ENCODE measurements at regions not wholly inside any gene's neighbourhood (a gene's known extent, or its start where the extent isn't known, plus 50 kb on each side); places are given as distances from the start of the nearest gene placed in this dataset.

- no peak overlapping the region for H3K27ac ChIP-seq (replicated peaks)
- TF ChIP-seq, protein P1, sequence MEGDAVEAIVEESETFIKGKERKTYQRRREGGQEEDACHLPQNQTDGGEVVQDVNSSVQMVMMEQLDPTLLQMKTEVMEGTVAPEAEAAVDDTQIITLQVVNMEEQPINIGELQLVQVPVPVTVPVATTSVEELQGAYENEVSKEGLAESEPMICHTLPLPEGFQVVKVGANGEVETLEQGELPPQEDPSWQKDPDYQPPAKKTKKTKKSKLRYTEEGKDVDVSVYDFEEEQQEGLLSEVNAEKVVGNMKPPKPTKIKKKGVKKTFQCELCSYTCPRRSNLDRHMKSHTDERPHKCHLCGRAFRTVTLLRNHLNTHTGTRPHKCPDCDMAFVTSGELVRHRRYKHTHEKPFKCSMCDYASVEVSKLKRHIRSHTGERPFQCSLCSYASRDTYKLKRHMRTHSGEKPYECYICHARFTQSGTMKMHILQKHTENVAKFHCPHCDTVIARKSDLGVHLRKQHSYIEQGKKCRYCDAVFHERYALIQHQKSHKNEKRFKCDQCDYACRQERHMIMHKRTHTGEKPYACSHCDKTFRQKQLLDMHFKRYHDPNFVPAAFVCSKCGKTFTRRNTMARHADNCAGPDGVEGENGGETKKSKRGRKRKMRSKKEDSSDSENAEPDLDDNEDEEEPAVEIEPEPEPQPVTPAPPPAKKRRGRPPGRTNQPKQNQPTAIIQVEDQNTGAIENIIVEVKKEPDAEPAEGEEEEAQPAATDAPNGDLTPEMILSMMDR (IDR thresholded peaks at IDR 0.05; ENCODE audit: insufficient read depth, low read length) = no peak
- TF ChIP-seq POLR2AphosphoS5 (IDR thresholded peaks at IDR 0.05; ENCODE audit: low read depth) = no peak
- TF ChIP-seq SPI1 (IDR thresholded peaks at IDR 0.05; ENCODE audit: borderline replicate concordance, low read depth) = no peak
- no peak for TF ChIP-seq GABPA (IDR thresholded peaks at IDR 0.05; ENCODE audit: low read depth)
- TF ChIP-seq REST (IDR thresholded peaks at IDR 0.05; ENCODE audit: insufficient replicate concordance, low read depth) = no peak
- no peak overlapping the region for H3K4me3 ChIP-seq (replicated peaks; ENCODE audit: insufficient read depth, low read length)
- H3K27me3 ChIP-seq (ENCODE audit: insufficient read depth, poor library complexity, severe bottlenecking) = no peaks in the 10 kb centered on the region
- no peak for DNase-seq (ENCODE audit: low read depth in 1 of 2, low spot score in 1 of 2)
These were observed 863.9 kb downstream of the STPG2 start for GRCh38 chr4:97279391-97279790.

GRCh38 chr4:97300561-97300960 lies 842.7 kb downstream of the STPG2 start:
- no peak for TF ChIP-seq REST (IDR thresholded peaks at IDR 0.05; ENCODE audit: insufficient replicate concordance, low read depth)
- no peak for TF ChIP-seq POLR2AphosphoS5 (IDR thresholded peaks at IDR 0.05; ENCODE audit: low read depth)
- TF ChIP-seq, protein P1 (IDR thresholded peaks at IDR 0.05; ENCODE audit: insufficient read depth, low read length) = no peak
- TF ChIP-seq GABPA (IDR thresholded peaks at IDR 0.05; ENCODE audit: low read depth) = no peak
- TF ChIP-seq SPI1 (IDR thresholded peaks at IDR 0.05; ENCODE audit: borderline replicate concordance, low read depth) = no peak

DNA sequence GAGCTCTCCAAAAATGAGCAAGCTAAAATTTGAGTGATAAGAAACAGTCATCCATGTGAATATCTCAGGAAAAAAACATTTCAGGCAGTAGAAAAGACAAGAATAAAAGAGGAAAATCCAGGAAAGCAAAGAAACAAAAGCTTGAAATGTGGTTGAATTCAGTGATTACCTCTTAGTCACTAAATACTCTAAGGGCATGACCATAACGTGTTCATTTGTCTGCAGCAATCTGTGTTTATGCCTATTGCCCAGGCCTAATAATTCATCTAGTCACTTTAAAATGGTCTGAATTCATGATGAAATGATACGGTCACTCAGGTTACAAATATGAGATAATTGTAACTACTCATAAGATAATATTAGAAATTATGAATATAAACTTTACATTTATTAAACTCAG lies 837.9 kb downstream of the STPG2 start:
- H3K27me3 ChIP-seq (ENCODE audit: insufficient read depth, poor library complexity, severe bottlenecking) = no peaks in the 10 kb centered on the region
- no peak overlapping the region for H3K27ac ChIP-seq (replicated peaks)
- no peak for DNase-seq (ENCODE audit: low read depth in 1 of 2, low spot score in 1 of 2)
- H3K4me3 ChIP-seq (replicated peaks; ENCODE audit: insufficient read depth, low read length) = no peak overlapping the region
- TF ChIP-seq REST (IDR thresholded peaks at IDR 0.05; ENCODE audit: insufficient replicate concordance, low read depth) = no peak
- TF ChIP-seq, protein P1 (IDR thresholded peaks at IDR 0.05; ENCODE audit: insufficient read depth, low read length) = no peak
- no peak for TF ChIP-seq SPI1 (IDR thresholded peaks at IDR 0.05; ENCODE audit: borderline replicate concordance, low read depth)
- TF ChIP-seq POLR2AphosphoS5 (IDR thresholded peaks at IDR 0.05; ENCODE audit: low read depth) = no peak
- no peak for TF ChIP-seq GABPA (IDR thresholded peaks at IDR 0.05; ENCODE audit: low read depth)

More at GRCh38 chr4:97300561-97300960, 842.7 kb downstream of the STPG2 start:
- DNase-seq (ENCODE audit: low read depth in 1 of 2, low spot score in 1 of 2) = no peak
- Histone ChIP-seq H3K27me3 (ENCODE audit: insufficient read depth, poor library complexity, severe bottlenecking) (no peaks in the 10 kb centered on the region), H3K4me3 (replicated peaks; ENCODE audit: insufficient read depth, low read length) (no peak overlapping the region), H3K27ac (replicated peaks) (no peak overlapping the region)

Data from HL-60 (cell line).